ENCODE measurements at regions not wholly inside any gene's neighbourhood (a gene's known extent, or its start where the extent isn't known, plus 50 kb on each side); places are given as distances from the start of the nearest gene placed in this dataset.

DNA sequence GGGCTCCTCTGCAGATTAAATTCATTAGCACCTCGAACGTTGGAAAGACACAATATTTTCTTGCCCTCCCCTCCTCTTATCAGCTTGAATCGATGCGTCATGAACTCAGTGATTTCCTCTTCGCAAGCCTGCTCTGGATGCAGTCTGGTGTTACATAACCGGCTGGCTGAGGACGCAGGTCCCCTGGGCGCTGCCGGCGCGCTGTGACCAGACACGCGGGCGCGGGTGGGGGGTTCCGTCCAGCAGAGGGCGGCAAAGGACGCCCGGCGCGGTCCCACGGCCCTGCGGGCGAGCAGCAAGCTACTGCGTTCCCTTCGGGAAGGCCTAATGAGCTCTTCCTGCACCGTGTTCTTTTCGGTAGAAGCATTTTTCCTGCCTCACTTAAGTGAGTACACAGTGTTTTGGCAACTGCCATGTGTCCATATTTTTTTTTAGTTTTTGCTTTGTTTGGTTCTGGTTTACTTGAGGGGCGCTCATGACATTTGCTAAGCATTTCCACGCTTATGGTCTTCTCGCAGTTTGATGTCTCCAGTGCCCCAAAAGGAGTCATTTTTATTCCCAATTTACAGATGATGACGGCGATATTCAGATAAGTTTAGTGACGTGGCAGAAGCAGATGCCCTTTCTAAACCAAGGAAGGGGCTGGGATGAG is 112.2 kb upstream of the MBNL2 start:
- Histone ChIP-seq H3K4me3 (ENCODE audit: low read depth in 1 of 2, low read length in 2 of 2) (peak overlapping the region; percentile 43 to 50), H3K27ac (ENCODE audit: low read depth, low read length) (no peak overlapping the region)

GRCh38 chr13:97110936-97111335 is 111.2 kb upstream of the MBNL2 start:
- H3K4me1 ChIP-seq (ENCODE audit: control insufficient read depth in 1 of 2, insufficient read depth in 2 of 2, low read length in 2 of 2) = peaks cover 8 to 10% of the 10 kb centered on the region in 2 donors
- H3K27ac ChIP-seq (ENCODE audit: low read depth, low read length) = no peak overlapping the region
- no peak overlapping the region for H3K9ac ChIP-seq (ENCODE audit: low read depth in 1 of 2, low read length in 2 of 2)

More for the DNA sequence above, 112.2 kb upstream of the MBNL2 start:
- Histone ChIP-seq H3K27me3 (ENCODE audit: control insufficient read depth in 1 of 2, insufficient read depth in 2 of 2, low read length in 2 of 2) (no peaks in the 10 kb centered on the region), H3K4me1 (ENCODE audit: control insufficient read depth in 1 of 2, insufficient read depth in 2 of 2, low read length in 2 of 2) (peaks cover 8 to 10% of the 10 kb centered on the region in 2 donors), H3K9me3 (ENCODE audit: control insufficient read depth in 1 of 2, low read length in 2 of 2) (no peaks in the 10 kb centered on the region), H3K36me3 (ENCODE audit: control insufficient read depth in 1 of 2, insufficient read depth in 2 of 2, low read length in 2 of 2) (no peaks in the 10 kb centered on the region), H3K9ac (ENCODE audit: low read depth in 1 of 2, low read length in 2 of 2) (peak overlapping the region in 1 of 2 donors; percentile 22)

GRCh38 chr13:97111756-97112155 is 110.4 kb upstream of the MBNL2 start:
- no peak overlapping the region for H3K4me3 ChIP-seq (ENCODE audit: low read depth in 1 of 2, low read length in 2 of 2)
- H3K27me3 ChIP-seq (ENCODE audit: control insufficient read depth in 1 of 2, insufficient read depth in 2 of 2, low read length in 2 of 2) = no peaks in the 10 kb centered on the region
- H3K4me1 ChIP-seq (ENCODE audit: control insufficient read depth in 1 of 2, insufficient read depth in 2 of 2, low read length in 2 of 2) = peaks cover 8 to 14% of the 10 kb centered on the region in 2 donors
- H3K9me3 ChIP-seq (ENCODE audit: control insufficient read depth in 1 of 2, low read length in 2 of 2) = no peaks in the 10 kb centered on the region
- H3K9ac ChIP-seq (ENCODE audit: low read depth in 1 of 2, low read length in 2 of 2) = no peak overlapping the region
- no peak overlapping the region for H3K27ac ChIP-seq (ENCODE audit: low read depth, low read length)
- no peaks in the 10 kb centered on the region for H3K36me3 ChIP-seq (ENCODE audit: control insufficient read depth in 1 of 2, insufficient read depth in 2 of 2, low read length in 2 of 2)

More at GRCh38 chr13:97110936-97111335, 111.2 kb upstream of the MBNL2 start:
- Histone ChIP-seq H3K36me3 (ENCODE audit: control insufficient read depth in 1 of 2, insufficient read depth in 2 of 2, low read length in 2 of 2) (no peaks in the 10 kb centered on the region), H3K4me3 (ENCODE audit: low read depth in 1 of 2, low read length in 2 of 2) (no peak overlapping the region), H3K27me3 (ENCODE audit: control insufficient read depth in 1 of 2, insufficient read depth in 2 of 2, low read length in 2 of 2) (no peaks in the 10 kb centered on the region), H3K9me3 (ENCODE audit: control insufficient read depth in 1 of 2, low read length in 2 of 2) (no peaks in the 10 kb centered on the region)

- no peak overlapping the region for H3K9ac ChIP-seq (ENCODE audit: low read depth in 1 of 2, low read length in 2 of 2)
- no peaks in the 10 kb centered on the region for H3K36me3 ChIP-seq (ENCODE audit: control insufficient read depth in 1 of 2, insufficient read depth in 2 of 2, low read length in 2 of 2)
- H3K9me3 ChIP-seq (ENCODE audit: control insufficient read depth in 1 of 2, low read length in 2 of 2) = no peaks in the 10 kb centered on the region
- no peaks in the 10 kb centered on the region for H3K27me3 ChIP-seq (ENCODE audit: control insufficient read depth in 1 of 2, insufficient read depth in 2 of 2, low read length in 2 of 2)
- H3K4me3 ChIP-seq (ENCODE audit: low read depth in 1 of 2, low read length in 2 of 2) = no peak overlapping the region
- no peak overlapping the region for H3K27ac ChIP-seq (ENCODE audit: low read depth, low read length)
- H3K4me1 ChIP-seq (ENCODE audit: control insufficient read depth in 1 of 2, insufficient read depth in 2 of 2, low read length in 2 of 2) = peaks cover 8 to 16% of the 10 kb centered on the region in 2 donors
These were observed 109.5 kb upstream of the MBNL2 start for GRCh38 chr13:97112446-97113152.

GRCh38 chr13:97113231-97114001 is 108.7 kb upstream of the MBNL2 start:
- Histone ChIP-seq H3K27ac (ENCODE audit: low read depth, low read length) (no peak overlapping the region), H3K4me1 (ENCODE audit: control insufficient read depth in 1 of 2, insufficient read depth in 2 of 2, low read length in 2 of 2) (peaks cover 8 to 16% of the 10 kb centered on the region in 2 donors), H3K9me3 (ENCODE audit: control insufficient read depth in 1 of 2, low read length in 2 of 2) (no peaks in the 10 kb centered on the region), H3K9ac (ENCODE audit: low read depth in 1 of 2, low read length in 2 of 2) (no peak overlapping the region), H3K27me3 (ENCODE audit: control insufficient read depth in 1 of 2, insufficient read depth in 2 of 2, low read length in 2 of 2) (no peaks in the 10 kb centered on the region), H3K36me3 (ENCODE audit: control insufficient read depth in 1 of 2, insufficient read depth in 2 of 2, low read length in 2 of 2) (no peaks in the 10 kb centered on the region), H3K4me3 (ENCODE audit: low read depth in 1 of 2, low read length in 2 of 2) (peak overlapping the region in 1 of 2 donors; percentile 1)

- no peak overlapping the region for H3K9ac ChIP-seq (ENCODE audit: low read depth in 1 of 2, low read length in 2 of 2)
These were observed 107.5 kb upstream of the MBNL2 start for GRCh38 chr13:97114651-97115050.

GRCh38 chr13:97116754-97117153 is 105.4 kb upstream of the MBNL2 start:
- no peak overlapping the region for H3K27ac ChIP-seq (ENCODE audit: low read depth, low read length)
- no peak overlapping the region for H3K9ac ChIP-seq (ENCODE audit: low read depth in 1 of 2, low read length in 2 of 2)
- H3K27me3 ChIP-seq (ENCODE audit: control insufficient read depth in 1 of 2, insufficient read depth in 2 of 2, low read length in 2 of 2) = no peaks in the 10 kb centered on the region
- no peaks in the 10 kb centered on the region for H3K36me3 ChIP-seq (ENCODE audit: control insufficient read depth in 1 of 2, insufficient read depth in 2 of 2, low read length in 2 of 2)
- no peaks in the 10 kb centered on the region for H3K9me3 ChIP-seq (ENCODE audit: control insufficient read depth in 1 of 2, low read length in 2 of 2)
- H3K4me3 ChIP-seq (ENCODE audit: low read depth in 1 of 2, low read length in 2 of 2) = no peak overlapping the region
- peaks cover 0 to 6% of the 10 kb centered on the region in 2 donors for H3K4me1 ChIP-seq (ENCODE audit: control insufficient read depth in 1 of 2, insufficient read depth in 2 of 2, low read length in 2 of 2)

More at GRCh38 chr13:97114651-97115050, 107.5 kb upstream of the MBNL2 start:
- Histone ChIP-seq H3K36me3 (ENCODE audit: control insufficient read depth in 1 of 2, insufficient read depth in 2 of 2, low read length in 2 of 2) (no peaks in the 10 kb centered on the region), H3K27me3 (ENCODE audit: control insufficient read depth in 1 of 2, insufficient read depth in 2 of 2, low read length in 2 of 2) (no peaks in the 10 kb centered on the region), H3K27ac (ENCODE audit: low read depth, low read length) (no peak overlapping the region), H3K9me3 (ENCODE audit: control insufficient read depth in 1 of 2, low read length in 2 of 2) (no peaks in the 10 kb centered on the region), H3K4me3 (ENCODE audit: low read depth in 1 of 2, low read length in 2 of 2) (no peak overlapping the region), H3K4me1 (ENCODE audit: control insufficient read depth in 1 of 2, insufficient read depth in 2 of 2, low read length in 2 of 2) (peaks cover 6 to 11% of the 10 kb centered on the region in 2 donors)

GRCh38 chr13:97117388-97117910 is 104.7 kb upstream of the MBNL2 start:
- no peak overlapping the region for H3K27ac ChIP-seq (ENCODE audit: low read depth, low read length)
- H3K4me3 ChIP-seq (ENCODE audit: low read depth in 1 of 2, low read length in 2 of 2) = no peak overlapping the region
- no peak overlapping the region for H3K9ac ChIP-seq (ENCODE audit: low read depth in 1 of 2, low read length in 2 of 2)
- H3K36me3 ChIP-seq (ENCODE audit: control insufficient read depth in 1 of 2, insufficient read depth in 2 of 2, low read length in 2 of 2) = no peaks in the 10 kb centered on the region
- H3K4me1 ChIP-seq (ENCODE audit: control insufficient read depth in 1 of 2, insufficient read depth in 2 of 2, low read length in 2 of 2) = peaks cover 0 to 6% of the 10 kb centered on the region in 2 donors
- no peaks in the 10 kb centered on the region for H3K9me3 ChIP-seq (ENCODE audit: control insufficient read depth in 1 of 2, low read length in 2 of 2)
- no peaks in the 10 kb centered on the region for H3K27me3 ChIP-seq (ENCODE audit: control insufficient read depth in 1 of 2, insufficient read depth in 2 of 2, low read length in 2 of 2)

DNA sequence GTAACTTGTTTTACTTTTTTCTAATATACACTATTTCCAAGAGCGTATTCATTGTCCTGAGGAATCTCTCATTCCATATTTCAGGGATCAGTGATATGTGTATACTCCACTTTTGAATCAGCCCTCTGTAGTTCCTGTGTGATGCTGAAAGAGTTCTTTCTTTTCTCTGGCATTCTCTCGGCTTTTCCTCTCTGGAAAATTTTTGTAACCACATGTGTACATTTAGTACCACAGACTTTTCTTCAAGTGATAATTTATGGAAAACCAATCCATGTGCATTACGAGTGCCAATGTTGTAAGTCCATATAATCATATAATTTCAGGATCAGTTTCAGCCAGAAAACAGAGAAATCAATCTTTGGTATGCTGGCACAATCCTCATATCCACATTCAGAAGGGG is 102.2 kb upstream of the MBNL2 start:
- Histone ChIP-seq H3K9me3 (ENCODE audit: control insufficient read depth in 1 of 2, low read length in 2 of 2) (no peaks in the 10 kb centered on the region), H3K4me1 (ENCODE audit: control insufficient read depth in 1 of 2, insufficient read depth in 2 of 2, low read length in 2 of 2) (peaks cover 0 to 6% of the 10 kb centered on the region in 2 donors), H3K27me3 (ENCODE audit: control insufficient read depth in 1 of 2, insufficient read depth in 2 of 2, low read length in 2 of 2) (no peaks in the 10 kb centered on the region), H3K27ac (ENCODE audit: low read depth, low read length) (no peak overlapping the region), H3K9ac (ENCODE audit: low read depth in 1 of 2, low read length in 2 of 2) (no peak overlapping the region), H3K4me3 (ENCODE audit: low read depth in 1 of 2, low read length in 2 of 2) (no peak overlapping the region), H3K36me3 (ENCODE audit: control insufficient read depth in 1 of 2, insufficient read depth in 2 of 2, low read length in 2 of 2) (no peaks in the 10 kb centered on the region)

DNA sequence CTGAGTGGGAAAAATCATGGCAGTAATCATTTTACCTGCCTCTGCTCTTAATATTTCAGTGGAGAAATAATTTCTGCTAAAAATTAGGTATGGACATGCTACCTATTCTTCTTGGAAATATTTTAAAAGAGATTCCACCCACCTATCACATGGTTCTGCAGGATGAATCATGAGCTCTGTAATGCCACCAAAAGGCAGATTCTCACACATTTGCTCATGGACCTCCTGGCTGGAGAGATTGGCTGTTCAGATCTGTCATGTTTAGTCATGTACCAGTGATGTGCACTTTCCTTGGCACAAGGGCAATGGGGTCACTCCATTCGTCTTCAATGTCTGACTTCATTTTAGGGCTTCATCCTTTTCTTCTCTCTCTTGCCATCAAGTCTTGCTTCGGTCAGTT is 101.8 kb upstream of the MBNL2 start:
- H3K4me1 ChIP-seq (ENCODE audit: control insufficient read depth in 1 of 2, insufficient read depth in 2 of 2, low read length in 2 of 2) = peaks cover 2 to 6% of the 10 kb centered on the region in 2 donors

More for the DNA sequence above, 101.8 kb upstream of the MBNL2 start:
- no peaks in the 10 kb centered on the region for H3K36me3 ChIP-seq (ENCODE audit: control insufficient read depth in 1 of 2, insufficient read depth in 2 of 2, low read length in 2 of 2)
- no peak overlapping the region for H3K4me3 ChIP-seq (ENCODE audit: low read depth in 1 of 2, low read length in 2 of 2)
- no peak overlapping the region for H3K27ac ChIP-seq (ENCODE audit: low read depth, low read length)
- no peak overlapping the region for H3K9ac ChIP-seq (ENCODE audit: low read depth in 1 of 2, low read length in 2 of 2)
- no peaks in the 10 kb centered on the region for H3K27me3 ChIP-seq (ENCODE audit: control insufficient read depth in 1 of 2, insufficient read depth in 2 of 2, low read length in 2 of 2)
- H3K9me3 ChIP-seq (ENCODE audit: control insufficient read depth in 1 of 2, low read length in 2 of 2) = no peaks in the 10 kb centered on the region
